GM21717 (cell line): ENCODE measurements at regions not wholly inside any gene's neighbourhood (a gene's known extent, or its start where the extent isn't known, plus 50 kb on each side); places are given as distances from the start of the nearest gene placed in this dataset.

Experiments used
- ATAC-seq: cut with Tn5 transposase; IDR thresholded peaks from one replicate; pipeline ENCODE4 v1.9.1; 2021; ENCODE audit warnings: mild to moderate bottlenecking, moderate library complexity; ENCODE audit not compliant: unreplicated experiment

- ATAC-seq = no peak
Observed at GRCh38 chr9:84125046-84125445, 144.4 kb downstream of the RMI1 start.

- no peak for ATAC-seq
Observed at GRCh38 chr9:84129529-84129928, 148.9 kb downstream of the RMI1 start.

GRCh38 chr9:84136119-84136868 is 155.7 kb downstream of the RMI1 start:
- no peak for ATAC-seq

GRCh38 chr9:84137968-84138367 is 157.4 kb downstream of the RMI1 start:
- no peak for ATAC-seq

GRCh38 chr9:84138541-84138940 is 157.9 kb downstream of the RMI1 start:
- no peak for ATAC-seq

GRCh38 chr9:84139296-84140070 is 158.9 kb downstream of the RMI1 start:
- no peak for ATAC-seq

GRCh38 chr9:84140535-84141101 is 160.0 kb downstream of the RMI1 start:
- no peak for ATAC-seq

- ATAC-seq = no peak
Observed at GRCh38 chr9:84141741-84142370, 161.3 kb downstream of the RMI1 start.

GRCh38 chr9:84145031-84145430 is 164.4 kb downstream of the RMI1 start:
- no peak for ATAC-seq

GRCh38 chr9:84145780-84146179 is 165.2 kb downstream of the RMI1 start:
- no peak for ATAC-seq

- no peak for ATAC-seq
Observed at GRCh38 chr9:84146893-84147710, 166.5 kb downstream of the RMI1 start.

GRCh38 chr9:84151236-84151635 is 170.6 kb downstream of the RMI1 start:
- ATAC-seq = no peak

- ATAC-seq = no peak
Observed at GRCh38 chr9:84151640-84152039, 171.0 kb downstream of the RMI1 start.

GRCh38 chr9:84152204-84152603 is 171.6 kb downstream of the RMI1 start:
- ATAC-seq = no peak

GRCh38 chr9:84153885-84154284 is 173.3 kb downstream of the RMI1 start:
- no peak for ATAC-seq

GRCh38 chr9:84154320-84154719 is 173.7 kb downstream of the RMI1 start:
- no peak for ATAC-seq

GRCh38 chr9:84163052-84163650 is 177.4 kb downstream of the SLC28A3 start:
- ATAC-seq = no peak

GRCh38 chr9:84166891-84167290 is 173.7 kb downstream of the SLC28A3 start:
- no peak for ATAC-seq

GRCh38 chr9:84169240-84169639 is 171.3 kb downstream of the SLC28A3 start:
- no peak for ATAC-seq

- ATAC-seq = no peak
Observed at GRCh38 chr9:84170521-84171141, 169.9 kb downstream of the SLC28A3 start.
